GM12878 (cell line): ENCODE measurements at regions not wholly inside any gene's neighbourhood (a gene's known extent, or its start where the extent isn't known, plus 50 kb on each side); places are given as distances from the start of the nearest gene placed in this dataset.
A peak's percentile ranks its signal among the peaks of the same experiment; 100 is the strongest.

Experiments
- ATAC-seq: fragments of 200-7000 bp; cut with Tn5 transposase; 3 replicates; pipeline ENCODE4 v1.9.1; 2020; ENCODE audit warnings: mild to moderate bottlenecking, moderate library complexity
- BruUV-seq: library from RNA; stranded (reverse); fragments of 400-500 nt; replicated peaks from 2 replicates; lab custom pipeline; 2021; lab: Mats Ljungman, UMichigan
- CTCF ChIA-PET: fragments of 300-600 bp; sonication (Branson Sonifier 250); formaldehyde crosslinking; extraction: SDS; loops from one replicate; lab custom pipeline; 2021; ENCODE audit warnings: inconsistent platforms; lab: Yijun Ruan, JAX
- POLR2A ChIA-PET: fragments of 350-600 bp; formaldehyde crosslinking; extraction: SDS; loops from one replicate; lab custom pipeline; 2021; ENCODE audit warnings: inconsistent platforms; lab: Charles Lee
- RAD21 ChIA-PET: fragments of 300-600 bp; sonication (Branson Sonifier 250); formaldehyde crosslinking; loops from one replicate; lab custom pipeline; 2023; ENCODE audit warnings: antibody characterized with exemption; ENCODE audit not compliant: unreplicated experiment; lab: Charles Lee
- SMC1A ChIA-PET: fragments of 300-600 bp; sonication (Branson Sonifier 250); formaldehyde crosslinking; loops from one replicate; lab custom pipeline; 2023; ENCODE audit not compliant: unreplicated experiment, uncharacterized antibody; lab: Charles Lee
- DNase-seq: peaks from one replicate; pipeline ENCODE4 v3.0.0-alpha.2; 2011; ENCODE audit warnings: low read depth, low spot score
- FAIRE-seq: peaks from 3 replicates; lab custom pipeline; 2011; peaks lifted over from hg19 to GRCh38; lab: Jason Lieb, UNC
- H2AFZ ChIP-seq: 2 replicates; pipeline ENCODE4 v1.6.0; 2011; ENCODE audit warnings: low read depth, low read length, control low read depth; ENCODE audit not compliant: control insufficient read depth
- H3K27ac ChIP-seq: 2 replicates; pipeline ENCODE4 v1.5.1; 2011; ENCODE audit warnings: control low read depth; ENCODE audit not compliant: control insufficient read depth, insufficient read depth
- H3K27me3 ChIP-seq, 2 experiments: replicated peaks in 1 of 2; 2 replicates each; pipeline versions ENCODE4 v1.6.0 to v1.6.1; 2011; ENCODE audit warnings: low read length in 1 of 2; ENCODE audit not compliant: control insufficient read depth in 2 of 2, insufficient read depth in 2 of 2
- H3K36me3 ChIP-seq, 2 experiments: 2 replicates each; pipeline ENCODE4 v1.5.1; 2011; ENCODE audit warnings: low read length in 1 of 2; ENCODE audit not compliant: control insufficient read depth in 2 of 2, insufficient read depth in 2 of 2
- H3K4me1 ChIP-seq: 2 replicates; pipeline ENCODE4 v1.6.1; 2011; ENCODE audit warnings: mild to moderate bottlenecking, low read length, moderate library complexity, mixed read lengths; ENCODE audit not compliant: control insufficient read depth, insufficient read depth
- H3K4me2 ChIP-seq: 2 replicates; pipeline ENCODE4 v1.6.0; 2011; ENCODE audit warnings: control low read depth; ENCODE audit not compliant: control insufficient read depth, insufficient read depth
- H3K4me3 ChIP-seq: fragments of 200-600 bp; sonication (generic); 2 replicates; pipeline ENCODE4 v1.5.1; 2016
- H3K79me2 ChIP-seq: 2 replicates; pipeline ENCODE4 v1.6.0; 2011; ENCODE audit warnings: low read length; ENCODE audit not compliant: control insufficient read depth, insufficient read depth
- H3K9ac ChIP-seq: 2 replicates; pipeline ENCODE4 v1.8.0; 2011; ENCODE audit warnings: low read length, control low read depth, mixed read lengths; ENCODE audit not compliant: control insufficient read depth, insufficient read depth
- H3K9me3 ChIP-seq: replicated peaks from 3 replicates; pipeline ENCODE4 v1.5.1; 2011; ENCODE audit warnings: mild to moderate bottlenecking, low read length; ENCODE audit not compliant: control insufficient read depth, insufficient read depth
- H4K20me1 ChIP-seq: 2 replicates; pipeline ENCODE4 v1.6.0; 2011; ENCODE audit not compliant: control insufficient read depth, insufficient read depth
- BHLHE40 ChIP-seq, 2 experiments: fragments of 450-650 bp in 1 of 2; IDR thresholded peaks; 2 replicates each; pipeline ENCODE4 v1.6.1; 2011 to 2017; ENCODE audit warnings: low read depth in 2 of 2, borderline replicate concordance in 1 of 2, improper control_type of control experiment in 1 of 2, low read length in 1 of 2, mild to moderate bottlenecking in 1 of 2
- BMI1 ChIP-seq: fragments of 450-650 bp; IDR thresholded peaks from 2 replicates; pipeline ENCODE4 v1.6.1; 2016; ENCODE audit warnings: mild to moderate bottlenecking, moderate library complexity, borderline replicate concordance
- CEBPZ ChIP-seq: fragments of 150-350 bp; IDR thresholded peaks from 2 replicates; pipeline ENCODE4 v1.6.1; 2016; ENCODE audit warnings: low read depth, low read length
- FOXM1 ChIP-seq: IDR thresholded peaks from 2 replicates; pipeline ENCODE4 v1.6.1; 2012; ENCODE audit warnings: low read depth, mild to moderate bottlenecking, inconsistent platforms, low read length, moderate library complexity
- MXI1 ChIP-seq: fragments of 150-350 bp; IDR thresholded peaks from 2 replicates; pipeline ENCODE4 v1.6.1; 2011; ENCODE audit warnings: low read depth, mild to moderate bottlenecking, inconsistent platforms, low read length, improper control_type of control experiment
- NFYA ChIP-seq: IDR thresholded peaks from 2 replicates; pipeline ENCODE4 v1.6.1; 2011; ENCODE audit warnings: low read depth, mild to moderate bottlenecking, low read length, improper control_type of control experiment, borderline replicate concordance
- NR2C1 ChIP-seq: fragments of 450-650 bp; IDR thresholded peaks from 2 replicates; pipeline ENCODE4 v1.6.1; 2017; ENCODE audit warnings: antibody characterized with exemption, mild to moderate bottlenecking, moderate library complexity
- POLR2AphosphoS2 ChIP-seq: IDR thresholded peaks from 2 replicates; pipeline ENCODE4 v1.6.1; 2011; ENCODE audit warnings: low read depth, mild to moderate bottlenecking, low read length, improper control_type of control experiment, moderate library complexity
- SIN3A ChIP-seq: IDR thresholded peaks from 2 replicates; pipeline ENCODE4 v1.6.1; 2012; ENCODE audit warnings: low read depth, low read length, improper control_type of control experiment
- SIX5 ChIP-seq: IDR thresholded peaks from 2 replicates; pipeline ENCODE4 v1.6.1; 2011; ENCODE audit warnings: mild to moderate bottlenecking, low read depth, low read length, moderate library complexity; ENCODE audit not compliant: severe bottlenecking
- SRF ChIP-seq, 2 experiments: IDR thresholded peaks; 2 replicates each; pipeline ENCODE4 v1.6.1; 2011; ENCODE audit warnings: low read depth in 2 of 2, low read length in 2 of 2, mild to moderate bottlenecking in 1 of 2, moderate library complexity in 1 of 2
- ZNF384 ChIP-seq: IDR thresholded peaks from 2 replicates; pipeline ENCODE4 v1.6.1; 2012; ENCODE audit warnings: low read depth, mild to moderate bottlenecking, low read length, improper control_type of control experiment, borderline replicate concordance
- WGBS: methylation state at CpG from one replicate; pipeline ENCODE4 v1.1.6; 2016; ENCODE audit warnings: low lambda C conversion rate; ENCODE audit not compliant: insufficient replicate concordance, insufficient coverage; ENCODE audit errors: missing lambda C conversion rate; 5-methylcytosine and 5-hydroxymethylcytosine counted together
- in situ Hi-C: fragments of 300-500 bp; cut with MboI; formaldehyde crosslinking; loops from 9 replicates; pipeline ENCODE4 v1.14.3; 2018; ENCODE audit warnings: mixed read lengths
- intact Hi-C: fragments of 100-400 bp; cut with micrococcal nuclease; formaldehyde crosslinking; loops from one replicate; pipeline ENCODE4 v1.14.2; 2022; ENCODE audit not compliant: unreplicated experiment
- TF ChIP-seq, protein P1 (sequence below), 3 experiments: IDR thresholded peaks in 2 of 3; conservative IDR thresholded peaks in 1 of 3; 2 replicates each; pipeline ENCODE4 v1.5.1; 2011; ENCODE audit warnings: low read depth in 3 of 3, low read length in 3 of 3, mild to moderate bottlenecking in 3 of 3, control low read depth in 2 of 3, moderate library complexity in 2 of 3, inconsistent platforms in 1 of 3, mixed read lengths in 1 of 3; ENCODE audit not compliant: control insufficient read depth in 2 of 3, insufficient read depth in 1 of 3; ENCODE audit errors: extremely low read depth in 1 of 3

DNA sequence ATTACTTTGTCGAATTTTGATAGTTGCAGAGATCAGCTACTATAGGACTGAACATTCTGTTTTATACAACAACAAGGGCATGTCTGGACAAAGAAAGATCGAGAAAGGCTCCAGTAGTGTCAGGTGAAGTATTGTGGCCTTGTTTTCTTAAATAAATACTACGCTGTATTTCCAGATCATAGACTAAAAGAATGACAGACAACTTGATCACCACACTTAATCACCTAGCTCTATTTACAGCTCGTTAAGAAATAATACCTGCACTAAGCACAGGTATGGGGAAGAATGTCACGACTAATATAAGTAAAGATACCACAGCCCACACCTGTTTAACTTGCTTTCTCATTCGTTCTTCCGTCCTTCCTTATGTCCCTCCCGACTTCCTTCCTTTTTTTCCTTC is 269.2 kb downstream of the HGF start (continued):
- TF ChIP-seq SIN3A (no peak), BMI1 (no peak), FOXM1 (no peak), ZNF384 (no peak), MXI1 (no peak), POLR2AphosphoS2 (no peak), SIX5 (no peak)
- TF ChIP-seq, all 136 proteins: peak for 0

DNA sequence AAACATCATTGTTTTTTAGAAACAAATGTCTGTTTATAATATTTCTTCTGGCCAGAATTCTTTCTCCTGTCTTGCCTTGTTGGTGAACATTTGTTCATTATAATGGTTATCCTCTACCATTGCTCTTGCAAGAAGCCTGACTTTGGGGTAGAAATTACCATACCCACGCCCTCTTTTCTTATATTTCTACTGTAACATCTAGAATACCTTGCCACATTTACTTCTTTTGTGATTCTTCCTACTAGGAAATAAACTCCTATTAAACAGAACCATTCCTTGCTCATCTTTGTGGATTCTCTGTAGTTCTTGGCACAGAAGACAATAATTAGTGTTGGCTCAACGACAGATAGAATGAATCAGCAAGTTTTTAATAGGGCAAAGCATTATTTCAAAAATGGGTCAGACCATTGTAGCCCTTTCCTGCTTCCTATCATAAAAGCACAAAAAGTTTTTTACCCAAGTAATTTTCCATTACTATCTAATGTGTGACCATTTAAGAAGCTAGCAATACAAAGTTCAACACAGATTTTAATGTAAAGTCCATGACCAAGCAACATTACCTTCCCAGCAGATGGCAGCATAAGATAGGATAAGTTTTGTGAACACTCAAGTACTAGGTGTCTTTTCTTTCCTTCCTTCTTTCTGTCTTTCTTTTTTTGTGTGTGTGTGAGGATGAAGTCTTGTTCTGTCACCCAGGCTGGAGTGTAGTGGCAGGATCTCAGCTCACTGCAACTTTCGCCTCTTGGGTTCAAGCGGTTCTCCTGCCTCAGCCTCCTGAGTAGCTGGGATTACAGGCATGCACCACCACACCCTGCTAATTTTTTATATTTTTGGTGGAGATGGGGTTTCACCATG is 270.4 kb downstream of the HGF start:
- DNase-seq: peak; percentile 28
- Histone ChIP-seq H3K9ac (no peak overlapping the region), H3K4me3 (no peak overlapping the region), H3K27ac (no peak overlapping the region), H4K20me1 (no peaks in the 10 kb centered on the region), H3K4me2 (no peak overlapping the region), H3K4me1 (no peaks in the 10 kb centered on the region), H3K36me3 (no peaks in the 10 kb centered on the region), H3K9me3 (no peaks in the 10 kb centered on the region), H3K79me2 (no peaks in the 10 kb centered on the region), H2AFZ (no peak overlapping the region), H3K27me3 (no peaks in the 10 kb centered on the region; a peak in 1 of 4 replicates)
- ChIA-PET POLR2A (no interaction called here), SMC1A (interaction anchor here (0.6 to 5.8 kb wide), 25 partner anchors 8 to 1233 kb away, joined by 3 to 89 read pairs (median 4); partner anchors contain the start of gene HGF), CTCF (interaction anchor here (0.6 to 5.7 kb wide), 56 partner anchors 8 to 1318 kb away, joined by 3 to 96 read pairs (median 4); partner anchors contain the start of gene HGF), RAD21 (interaction anchor here (0.6 to 4.8 kb wide), 40 partner anchors 9 to 1230 kb away, joined by 3 to 56 read pairs (median 6); partner anchors contain the start of gene HGF)
- WGBS: 34% methylated on average over 4 of the region's 4 CpGs
- peak; percentile 98 for FAIRE-seq
- peak; percentile 91 for ATAC-seq
- intact Hi-C loops (loop anchor here (1.0 to 10.0 kb wide), 7 partner anchors 217 to 1228 kb away; partner anchors contain the start of gene HGF), in situ Hi-C loops (loop anchor here (5.0 to 25.0 kb wide), 4 partner anchors 213 to 738 kb away; no protein-coding TSS in a partner anchor)
- BruUV-seq: no TSS peak
- no peak for TF ChIP-seq BHLHE40 (IDR thresholded peaks at IDR 0.05; ENCODE audit: borderline replicate concordance in 1 of 2, low read depth in 2 of 2, low read length in 1 of 2)
- TF ChIP-seq, protein P1, sequence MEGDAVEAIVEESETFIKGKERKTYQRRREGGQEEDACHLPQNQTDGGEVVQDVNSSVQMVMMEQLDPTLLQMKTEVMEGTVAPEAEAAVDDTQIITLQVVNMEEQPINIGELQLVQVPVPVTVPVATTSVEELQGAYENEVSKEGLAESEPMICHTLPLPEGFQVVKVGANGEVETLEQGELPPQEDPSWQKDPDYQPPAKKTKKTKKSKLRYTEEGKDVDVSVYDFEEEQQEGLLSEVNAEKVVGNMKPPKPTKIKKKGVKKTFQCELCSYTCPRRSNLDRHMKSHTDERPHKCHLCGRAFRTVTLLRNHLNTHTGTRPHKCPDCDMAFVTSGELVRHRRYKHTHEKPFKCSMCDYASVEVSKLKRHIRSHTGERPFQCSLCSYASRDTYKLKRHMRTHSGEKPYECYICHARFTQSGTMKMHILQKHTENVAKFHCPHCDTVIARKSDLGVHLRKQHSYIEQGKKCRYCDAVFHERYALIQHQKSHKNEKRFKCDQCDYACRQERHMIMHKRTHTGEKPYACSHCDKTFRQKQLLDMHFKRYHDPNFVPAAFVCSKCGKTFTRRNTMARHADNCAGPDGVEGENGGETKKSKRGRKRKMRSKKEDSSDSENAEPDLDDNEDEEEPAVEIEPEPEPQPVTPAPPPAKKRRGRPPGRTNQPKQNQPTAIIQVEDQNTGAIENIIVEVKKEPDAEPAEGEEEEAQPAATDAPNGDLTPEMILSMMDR (IDR thresholded peaks at IDR 0.05 in 2 of 3, conservative IDR thresholded peaks at IDR 0.05 in 1 of 3; ENCODE audit: control insufficient read depth in 2 of 3, extremely low read depth in 1 of 3, insufficient read depth in 1 of 3, low read depth in 3 of 3, low read length in 3 of 3): peak; percentile 40 to 72 (median 62); a peak in 5 of 6 replicates
- TF ChIP-seq NR2C1: no peak
- TF ChIP-seq SRF (IDR thresholded peaks at IDR 0.05; ENCODE audit: low read depth in 2 of 2, low read length in 2 of 2): no peak
- TF ChIP-seq CEBPZ: no peak
- no peak for TF ChIP-seq NFYA
